ENCODE measurements at regions not wholly inside any gene's neighbourhood (a gene's known extent, or its start where the extent isn't known, plus 50 kb on each side); places are given as distances from the start of the nearest gene placed in this dataset.
A peak's percentile ranks its signal among the peaks of the same experiment; 100 is the strongest.

- Mint-ChIP-seq H3K27me3 (no peaks in the 10 kb centered on the region), H3K4me1 (ENCODE audit: low read depth in 2 of 2) (peaks cover 9 to 10% of the 10 kb centered on the region in 2 donors), H3K9me3 (no peaks in the 10 kb centered on the region), H3K4me3 (no peak overlapping the region), H3K27ac (no peak overlapping the region), H3K36me3 (ENCODE audit: insufficient read depth) (no peaks in the 10 kb centered on the region)
- ATAC-seq (replicated peaks) (peak; percentile 50), DNase-seq (no peak)
These were observed 214.6 kb downstream of the TRIB2 start for GRCh38 chr2:12931186-12931844.

GRCh38 chr2:12932192-12932591 is 215.5 kb downstream of the TRIB2 start:
- Mint-ChIP-seq H3K27ac (no peak overlapping the region), H3K4me1 (ENCODE audit: low read depth in 2 of 2) (peaks cover 9 to 10% of the 10 kb centered on the region in 2 donors), H3K4me3 (no peak overlapping the region), H3K9me3 (no peaks in the 10 kb centered on the region), H3K27me3 (no peaks in the 10 kb centered on the region), H3K36me3 (ENCODE audit: insufficient read depth) (no peaks in the 10 kb centered on the region)
- DNase-seq (no peak), ATAC-seq (replicated peaks) (no peak)

- H3K4me1 Mint-ChIP-seq (ENCODE audit: low read depth in 2 of 2): peaks cover 0 to 6% of the 10 kb centered on the region in 2 donors
- H3K36me3 Mint-ChIP-seq (ENCODE audit: insufficient read depth): no peaks in the 10 kb centered on the region
- H3K27ac Mint-ChIP-seq: no peak overlapping the region
- H3K4me3 Mint-ChIP-seq: no peak overlapping the region
- DNase-seq: no peak
- no peaks in the 10 kb centered on the region for H3K9me3 Mint-ChIP-seq
- H3K27me3 Mint-ChIP-seq: no peaks in the 10 kb centered on the region
- ATAC-seq (replicated peaks): no peak
These were observed 217.5 kb downstream of the TRIB2 start for GRCh38 chr2:12934146-12934756.

GRCh38 chr2:12935222-12935621 is 218.5 kb downstream of the TRIB2 start:
- no peaks in the 10 kb centered on the region for H3K9me3 Mint-ChIP-seq
- no peak for ATAC-seq (replicated peaks)
- H3K4me3 Mint-ChIP-seq: no peak overlapping the region
- no peak for DNase-seq
- no peaks in the 10 kb centered on the region for H3K36me3 Mint-ChIP-seq (ENCODE audit: insufficient read depth)
- peaks cover 0 to 4% of the 10 kb centered on the region in 2 donors for H3K4me1 Mint-ChIP-seq (ENCODE audit: low read depth in 2 of 2)
- no peak overlapping the region for H3K27ac Mint-ChIP-seq
- no peaks in the 10 kb centered on the region for H3K27me3 Mint-ChIP-seq

- no peaks in the 10 kb centered on the region for H3K9me3 Mint-ChIP-seq
- H3K27ac Mint-ChIP-seq: no peak overlapping the region
- H3K36me3 Mint-ChIP-seq (ENCODE audit: insufficient read depth): no peaks in the 10 kb centered on the region
- ATAC-seq (replicated peaks) (no peak), DNase-seq (no peak)
- H3K4me1 Mint-ChIP-seq (ENCODE audit: low read depth in 2 of 2): peaks cover 0 to 4% of the 10 kb centered on the region in 2 donors
- H3K27me3 Mint-ChIP-seq: no peaks in the 10 kb centered on the region
- H3K4me3 Mint-ChIP-seq: no peak overlapping the region
These were observed 219.1 kb downstream of the TRIB2 start for GRCh38 chr2:12935796-12936195.

DNA sequence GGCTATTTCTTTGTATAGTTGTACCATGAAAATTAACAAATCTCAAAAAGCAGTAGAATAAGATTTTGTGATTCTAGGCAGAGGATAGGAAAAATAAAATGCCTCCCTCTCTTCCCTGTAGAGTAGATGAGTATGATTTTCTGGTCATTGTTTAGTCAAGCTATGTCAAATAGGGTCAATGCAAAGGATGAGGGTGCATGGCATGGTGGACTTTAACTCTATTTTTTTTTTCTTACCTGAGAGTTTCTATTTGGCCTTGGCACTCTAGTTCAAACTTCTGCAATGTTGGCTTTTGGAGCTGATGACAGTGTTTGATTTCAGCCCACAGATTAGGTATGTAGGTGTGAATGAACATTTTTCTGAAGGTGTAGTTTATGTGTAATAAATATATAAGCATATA is 224.5 kb downstream of the TRIB2 start:
- ATAC-seq (replicated peaks) (no peak), DNase-seq (no peak)
- Mint-ChIP-seq H3K4me3 (no peak overlapping the region), H3K27me3 (no peaks in the 10 kb centered on the region), H3K4me1 (ENCODE audit: low read depth in 2 of 2) (no peaks in the 10 kb centered on the region), H3K27ac (no peak overlapping the region), H3K36me3 (ENCODE audit: insufficient read depth) (no peaks in the 10 kb centered on the region), H3K9me3 (no peaks in the 10 kb centered on the region)

DNA sequence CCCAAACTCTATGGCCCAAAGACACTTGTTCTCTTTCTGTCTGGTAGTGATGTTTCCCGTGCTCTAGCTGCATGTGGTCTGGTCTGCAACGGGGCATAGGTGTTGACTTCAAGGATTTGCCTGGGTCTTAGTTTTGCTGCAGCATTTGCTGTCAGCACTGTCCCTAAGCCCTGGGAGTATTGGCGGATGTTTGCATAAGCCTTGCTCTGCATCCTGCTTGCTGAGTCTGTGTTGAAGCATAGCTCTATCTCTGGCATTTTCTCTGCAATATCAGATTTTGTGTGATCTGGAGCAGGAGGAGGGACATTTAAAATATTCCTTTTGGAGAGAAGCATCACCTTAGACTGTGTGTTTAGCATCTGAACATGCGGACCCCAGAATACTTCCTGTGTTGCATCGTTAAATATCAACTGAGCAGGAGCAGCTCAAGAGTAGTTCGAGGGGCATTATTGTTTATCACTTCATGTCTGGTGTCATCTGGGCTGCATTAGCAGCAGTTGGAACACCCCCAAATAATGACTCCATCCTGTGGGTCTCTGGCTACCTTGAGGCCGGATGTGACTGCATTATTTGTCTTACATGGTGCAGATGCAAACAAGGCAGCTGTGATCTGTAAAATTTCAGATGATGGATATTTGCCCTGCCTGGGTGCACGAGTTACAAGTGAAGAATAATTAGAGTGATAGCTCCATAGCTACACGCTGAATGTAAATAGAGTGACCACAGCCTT is 231.7 kb downstream of the TRIB2 start:
- Mint-ChIP-seq H3K36me3 (ENCODE audit: insufficient read depth) (peaks cover 2% of the 10 kb centered on the region), H3K27ac (peak overlapping the region; percentile 5 to 95), H3K4me3 (peak overlapping the region; percentile 13 to 20), H3K4me1 (ENCODE audit: low read depth in 2 of 2) (peaks cover 14 to 24% of the 10 kb centered on the region in 2 donors), H3K9me3 (no peaks in the 10 kb centered on the region), H3K27me3 (no peaks in the 10 kb centered on the region)
- peak; percentile 8 to 38 (median 9) for DNase-seq
- ATAC-seq (replicated peaks): peak; percentile 88

DNA sequence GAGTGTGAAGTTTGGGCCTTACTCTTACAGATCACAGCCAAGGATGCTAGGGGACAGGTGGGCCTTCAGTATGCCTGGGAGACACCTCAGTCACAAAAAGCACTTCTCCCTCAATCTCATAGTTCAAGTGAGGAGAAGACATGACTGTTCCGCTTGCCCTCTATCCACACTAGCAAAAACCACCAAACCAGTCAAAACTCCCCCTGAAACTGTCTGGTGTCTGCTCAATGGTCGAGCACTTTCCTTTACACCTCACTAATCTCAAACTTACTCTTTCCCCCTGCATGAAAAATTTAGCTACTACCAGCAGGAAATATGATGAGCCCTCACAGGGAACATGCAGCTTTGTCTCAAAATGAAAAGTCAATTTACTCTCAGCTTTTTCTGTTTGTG is 232.2 kb downstream of the TRIB2 start:
- peak overlapping the region; percentile 5 to 95 for H3K27ac Mint-ChIP-seq
- DNase-seq (no peak), ATAC-seq (replicated peaks) (peak; percentile 50)
- peaks cover 2% of the 10 kb centered on the region for H3K36me3 Mint-ChIP-seq (ENCODE audit: insufficient read depth)
- peaks cover 14 to 24% of the 10 kb centered on the region in 2 donors for H3K4me1 Mint-ChIP-seq (ENCODE audit: low read depth in 2 of 2)
- no peaks in the 10 kb centered on the region for H3K27me3 Mint-ChIP-seq
- H3K9me3 Mint-ChIP-seq: no peaks in the 10 kb centered on the region
- peak overlapping the region in 1 of 2 donors; percentile 19 for H3K4me3 Mint-ChIP-seq

DNA sequence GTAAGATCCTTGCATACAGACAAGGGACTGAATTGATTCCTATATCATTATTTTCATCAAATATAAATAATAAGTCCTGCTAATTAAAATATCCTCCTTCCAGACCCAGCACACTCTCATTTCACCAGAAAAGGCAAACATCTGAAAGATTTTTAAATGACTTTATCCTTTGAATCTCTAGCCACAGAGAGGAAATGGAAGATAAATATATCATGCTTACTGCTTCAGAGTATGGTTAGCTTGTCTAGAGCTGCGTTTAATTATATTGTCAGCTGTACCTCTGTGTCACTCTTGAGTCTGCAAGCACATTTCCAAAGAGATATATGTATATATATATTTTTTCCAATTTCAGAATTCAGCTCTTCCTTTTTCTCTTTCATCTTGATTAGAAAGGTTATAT is 232.7 kb downstream of the TRIB2 start:
- H3K4me3 Mint-ChIP-seq: peak overlapping the region in 1 of 2 donors; percentile 19
- H3K27me3 Mint-ChIP-seq: no peaks in the 10 kb centered on the region
- peak; percentile 16 for ATAC-seq (replicated peaks)
- H3K9me3 Mint-ChIP-seq: no peaks in the 10 kb centered on the region
- DNase-seq: no peak
- peaks cover 2% of the 10 kb centered on the region for H3K36me3 Mint-ChIP-seq (ENCODE audit: insufficient read depth)
- H3K27ac Mint-ChIP-seq: peak overlapping the region; percentile 5 to 95
- peaks cover 14 to 24% of the 10 kb centered on the region in 2 donors for H3K4me1 Mint-ChIP-seq (ENCODE audit: low read depth in 2 of 2)

DNA sequence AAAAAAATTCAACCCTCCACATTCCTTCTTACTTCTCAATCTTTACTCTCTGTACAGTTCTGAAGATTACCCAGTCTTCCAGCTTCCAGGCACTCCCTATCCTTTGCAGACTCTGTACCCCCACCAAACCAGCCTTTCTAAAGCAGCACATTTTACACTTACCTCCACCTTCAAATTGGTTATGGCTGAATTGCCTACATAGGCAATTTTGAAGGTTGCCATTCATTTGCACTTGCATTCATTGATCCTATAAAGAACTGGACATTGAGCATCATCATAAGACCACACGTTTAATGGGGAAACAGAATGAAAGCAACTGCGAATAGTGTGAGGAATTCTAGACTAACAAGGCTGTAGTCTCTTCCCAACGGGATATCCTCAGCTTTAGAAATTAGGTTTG is 233.4 kb downstream of the TRIB2 start:
- Mint-ChIP-seq H3K9me3 (no peaks in the 10 kb centered on the region), H3K4me3 (no peak overlapping the region), H3K27me3 (no peaks in the 10 kb centered on the region), H3K27ac (no peak overlapping the region), H3K4me1 (ENCODE audit: low read depth in 2 of 2) (peaks cover 14 to 24% of the 10 kb centered on the region in 2 donors), H3K36me3 (ENCODE audit: insufficient read depth) (peaks cover 2% of the 10 kb centered on the region)
- no peak for ATAC-seq (replicated peaks)
- DNase-seq: no peak

DNA sequence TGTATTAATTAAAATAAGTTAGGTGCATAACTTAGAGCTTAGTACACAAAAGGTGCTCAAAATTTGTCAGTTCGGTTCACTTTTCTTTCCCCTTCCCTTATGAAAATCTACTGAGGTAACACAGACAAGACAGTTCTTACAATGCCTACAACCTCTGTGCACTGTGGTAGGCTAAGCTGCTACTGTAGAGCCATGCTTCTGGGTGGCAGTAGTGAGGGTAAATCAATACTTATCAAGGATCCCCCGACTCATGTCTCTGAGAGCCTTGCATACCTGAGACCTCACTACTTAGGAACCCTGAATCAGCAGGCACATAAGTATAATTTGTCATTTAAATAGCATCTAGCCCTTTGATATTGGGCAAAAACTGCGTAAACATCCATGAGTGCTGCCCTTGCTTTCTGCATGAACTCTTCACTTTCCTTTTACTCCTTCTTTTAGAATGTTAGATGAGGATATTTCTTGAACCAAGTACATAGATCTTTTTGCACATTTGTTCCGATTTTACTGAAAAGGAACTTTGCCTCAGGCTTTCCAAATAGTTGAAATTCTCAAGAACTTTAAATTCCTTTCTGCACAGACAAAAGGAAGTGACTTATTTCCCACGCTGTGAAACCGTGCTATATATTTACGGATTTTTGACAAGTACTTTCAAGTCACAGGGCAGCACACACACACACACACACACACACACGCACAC is 234.4 kb downstream of the TRIB2 start:
- Mint-ChIP-seq H3K36me3 (ENCODE audit: insufficient read depth) (peaks cover 2% of the 10 kb centered on the region), H3K27me3 (no peaks in the 10 kb centered on the region), H3K4me1 (ENCODE audit: low read depth in 2 of 2) (peaks cover 14 to 24% of the 10 kb centered on the region in 2 donors), H3K27ac (no peak overlapping the region), H3K4me3 (no peak overlapping the region), H3K9me3 (no peaks in the 10 kb centered on the region)
- ATAC-seq (replicated peaks): no peak
- DNase-seq: no peak

DNA sequence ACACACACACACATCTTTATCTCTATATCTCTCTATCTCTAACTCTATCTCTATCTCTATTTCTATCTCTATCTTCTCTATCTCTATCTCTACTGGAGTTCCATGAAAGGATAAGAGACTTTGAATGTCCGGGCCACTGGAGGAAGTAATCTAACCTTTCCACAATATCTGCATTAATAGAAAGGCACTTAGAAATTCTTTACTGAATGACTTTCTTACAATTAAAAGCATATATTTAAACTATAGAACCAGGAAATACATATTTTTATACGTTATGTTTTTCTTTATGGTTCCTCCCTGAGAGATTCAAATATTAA is 234.9 kb downstream of the TRIB2 start:
- Mint-ChIP-seq H3K9me3 (no peaks in the 10 kb centered on the region), H3K27me3 (no peaks in the 10 kb centered on the region), H3K4me3 (no peak overlapping the region), H3K4me1 (ENCODE audit: low read depth in 2 of 2) (peaks cover 14 to 24% of the 10 kb centered on the region in 2 donors), H3K36me3 (ENCODE audit: insufficient read depth) (peaks cover 2% of the 10 kb centered on the region), H3K27ac (no peak overlapping the region)
- DNase-seq (no peak), ATAC-seq (replicated peaks) (no peak)

DNA sequence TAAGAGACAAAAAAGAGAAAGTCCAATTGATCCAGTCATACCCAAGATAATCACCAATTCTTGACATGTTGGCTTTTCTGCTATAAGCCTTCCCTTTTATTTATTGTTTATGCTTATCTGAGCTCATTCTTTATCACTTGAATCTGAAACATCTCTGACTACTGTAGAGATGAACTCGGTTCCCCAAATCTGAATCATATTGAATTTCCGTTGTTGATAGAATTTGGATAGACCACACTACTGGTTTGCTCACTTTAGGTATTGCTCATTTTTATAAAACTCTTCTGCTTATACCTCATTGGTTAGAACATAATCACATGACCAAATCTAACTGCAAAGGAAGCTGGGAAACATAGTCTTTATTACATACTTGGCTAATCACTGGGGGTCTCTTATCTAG is 236.9 kb downstream of the TRIB2 start:
- no peak for DNase-seq
- no peaks in the 10 kb centered on the region for H3K36me3 Mint-ChIP-seq (ENCODE audit: insufficient read depth)
- no peak overlapping the region for H3K27ac Mint-ChIP-seq
- H3K4me3 Mint-ChIP-seq: no peak overlapping the region
- no peaks in the 10 kb centered on the region for H3K27me3 Mint-ChIP-seq
- H3K9me3 Mint-ChIP-seq: no peaks in the 10 kb centered on the region
- H3K4me1 Mint-ChIP-seq (ENCODE audit: low read depth in 2 of 2): peaks cover 8 to 16% of the 10 kb centered on the region in 2 donors
- ATAC-seq (replicated peaks): no peak

Data from effector memory CD8-positive, alpha-beta T cell (primary cell).